ENCODE measurements at regions not wholly inside any gene's neighbourhood (a gene's known extent, or its start where the extent isn't known, plus 50 kb on each side); places are given as distances from the start of the nearest gene placed in this dataset.

- TF ChIP-seq, protein P1, sequence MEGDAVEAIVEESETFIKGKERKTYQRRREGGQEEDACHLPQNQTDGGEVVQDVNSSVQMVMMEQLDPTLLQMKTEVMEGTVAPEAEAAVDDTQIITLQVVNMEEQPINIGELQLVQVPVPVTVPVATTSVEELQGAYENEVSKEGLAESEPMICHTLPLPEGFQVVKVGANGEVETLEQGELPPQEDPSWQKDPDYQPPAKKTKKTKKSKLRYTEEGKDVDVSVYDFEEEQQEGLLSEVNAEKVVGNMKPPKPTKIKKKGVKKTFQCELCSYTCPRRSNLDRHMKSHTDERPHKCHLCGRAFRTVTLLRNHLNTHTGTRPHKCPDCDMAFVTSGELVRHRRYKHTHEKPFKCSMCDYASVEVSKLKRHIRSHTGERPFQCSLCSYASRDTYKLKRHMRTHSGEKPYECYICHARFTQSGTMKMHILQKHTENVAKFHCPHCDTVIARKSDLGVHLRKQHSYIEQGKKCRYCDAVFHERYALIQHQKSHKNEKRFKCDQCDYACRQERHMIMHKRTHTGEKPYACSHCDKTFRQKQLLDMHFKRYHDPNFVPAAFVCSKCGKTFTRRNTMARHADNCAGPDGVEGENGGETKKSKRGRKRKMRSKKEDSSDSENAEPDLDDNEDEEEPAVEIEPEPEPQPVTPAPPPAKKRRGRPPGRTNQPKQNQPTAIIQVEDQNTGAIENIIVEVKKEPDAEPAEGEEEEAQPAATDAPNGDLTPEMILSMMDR (IDR thresholded peaks at IDR 0.05) = no peak
- TF ChIP-seq POLR2A (IDR thresholded peaks at IDR 0.05) (no peak), EP300 (IDR thresholded peaks at IDR 0.05) (no peak)
Observed at GRCh38 chr2:217076657-217077232, 216.9 kb upstream of the TNP1 start.
